BLaER1 (cell line): ENCODE measurements at regions not wholly inside any gene's neighbourhood (a gene's known extent, or its start where the extent isn't known, plus 50 kb on each side); places are given as distances from the start of the nearest gene placed in this dataset.
"Not testable (repeated sequence)": the region's sequence is repeated elsewhere in the genome, so short reads cannot be mapped to it uniquely, and the experiment has no call there.

Experiments used
- H3K27ac ChIP-seq: shearing (Covaris generic); formaldehyde crosslinking; 2 replicates; pipeline ENCODE4 v1.8.1; 2022
- H3K27me3 ChIP-seq: shearing (Covaris generic); formaldehyde crosslinking; 2 replicates; pipeline ENCODE4 v1.8.1; 2022
- H3K36me3 ChIP-seq: shearing (Covaris generic); formaldehyde crosslinking; 2 replicates; pipeline ENCODE4 v1.8.1; 2022
- H3K4me1 ChIP-seq: shearing (Covaris generic); formaldehyde crosslinking; 2 replicates; pipeline ENCODE4 v1.8.1; 2022
- H3K4me2 ChIP-seq: shearing (Covaris generic); formaldehyde crosslinking; 2 replicates; pipeline ENCODE4 v1.8.1; 2022
- H3K4me3 ChIP-seq: shearing (Covaris generic); formaldehyde crosslinking; 2 replicates; pipeline ENCODE4 v1.8.1; 2022
- H3K9ac ChIP-seq: shearing (Covaris generic); formaldehyde crosslinking; 2 replicates; pipeline ENCODE4 v1.8.1; 2022
- H3K9me3 ChIP-seq: shearing (Covaris generic); formaldehyde crosslinking; 2 replicates; pipeline ENCODE4 v1.8.1; 2022
- H4K20me1 ChIP-seq: shearing (Covaris generic); formaldehyde crosslinking; 2 replicates; pipeline ENCODE4 v1.8.1; 2022
- Cebpa-rat ChIP-seq: shearing (Covaris generic); IDR thresholded peaks from 2 replicates; pipeline ENCODE4 v1.8.1; 2022

DNA sequence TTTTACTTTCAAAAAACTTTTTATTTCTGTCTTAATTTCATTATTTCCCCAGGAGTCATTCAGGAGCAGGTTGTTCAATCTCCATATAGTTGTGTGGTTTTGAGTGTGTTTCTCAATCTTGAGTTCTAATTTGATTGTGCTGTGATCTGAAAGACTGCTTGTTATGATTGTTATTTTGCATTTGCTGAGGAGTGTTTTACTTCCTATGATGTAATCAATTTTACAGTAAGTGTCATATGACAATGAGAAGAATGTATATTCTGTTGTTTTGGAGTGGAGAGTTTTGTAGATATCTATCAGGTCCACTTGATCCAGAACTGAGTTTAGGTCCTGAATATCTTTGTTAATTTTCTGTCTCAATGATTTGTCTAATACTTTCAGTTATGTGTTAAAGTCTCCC, 706.9 kb upstream of the CTNND2 start:
- Histone ChIP-seq H3K4me2 (no peak overlapping the region), H3K4me3 (no peak overlapping the region), H3K4me1 (no peaks in the 10 kb centered on the region)

GRCh38 chr5:12607817-12608216, 703.6 kb upstream of the CTNND2 start:
- H3K4me1 ChIP-seq, H3K36me3 ChIP-seq, H3K27ac ChIP-seq, H4K20me1 ChIP-seq, H3K9ac ChIP-seq, H3K4me3 ChIP-seq, H3K27me3 ChIP-seq, H3K9me3 ChIP-seq, H3K4me2 ChIP-seq: not testable (repeated sequence)

More for the DNA sequence above, 706.9 kb upstream of the CTNND2 start:
- Histone ChIP-seq H4K20me1 (no peaks in the 10 kb centered on the region), H3K36me3 (no peaks in the 10 kb centered on the region), H3K9me3 (no peaks in the 10 kb centered on the region), H3K9ac (no peak overlapping the region), H3K27ac (no peak overlapping the region), H3K27me3 (no peaks in the 10 kb centered on the region)
- TF ChIP-seq Cebpa-rat = no peak

DNA sequence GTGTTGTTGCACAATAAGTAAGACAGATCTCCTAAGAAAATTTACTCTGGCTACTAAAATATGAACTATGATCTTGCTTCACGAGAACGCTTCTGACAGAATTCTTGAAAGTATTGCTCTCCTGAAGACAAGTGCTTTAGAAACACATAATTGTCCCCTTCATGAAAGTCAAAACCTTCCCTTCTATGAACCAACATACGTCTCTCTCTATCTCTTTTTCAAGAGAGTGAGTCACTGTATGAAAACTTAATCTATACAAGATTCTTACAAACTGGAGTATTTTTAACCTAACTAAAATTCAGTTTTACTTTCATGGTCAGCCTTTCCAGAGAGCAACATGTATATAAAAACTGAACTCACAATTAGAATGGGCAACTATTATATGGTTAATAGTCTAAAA, 688.0 kb upstream of the CTNND2 start:
- TF ChIP-seq Cebpa-rat = no peak
- no peak overlapping the region for H3K4me3 ChIP-seq
- H3K4me2 ChIP-seq = no peak overlapping the region

GRCh38 chr5:12586406-12586805, 682.2 kb upstream of the CTNND2 start:
- Histone ChIP-seq H3K4me1 (no peaks in the 10 kb centered on the region), H3K27ac (no peak overlapping the region)
- no peak for TF ChIP-seq Cebpa-rat

More for the DNA sequence above, 688.0 kb upstream of the CTNND2 start:
- H3K36me3 ChIP-seq = no peaks in the 10 kb centered on the region
- H3K27ac ChIP-seq = no peak overlapping the region
- H4K20me1 ChIP-seq = no peaks in the 10 kb centered on the region
- H3K9ac ChIP-seq = no peak overlapping the region
- H3K27me3 ChIP-seq = no peaks in the 10 kb centered on the region
- no peaks in the 10 kb centered on the region for H3K9me3 ChIP-seq
- H3K4me1 ChIP-seq = no peaks in the 10 kb centered on the region

DNA sequence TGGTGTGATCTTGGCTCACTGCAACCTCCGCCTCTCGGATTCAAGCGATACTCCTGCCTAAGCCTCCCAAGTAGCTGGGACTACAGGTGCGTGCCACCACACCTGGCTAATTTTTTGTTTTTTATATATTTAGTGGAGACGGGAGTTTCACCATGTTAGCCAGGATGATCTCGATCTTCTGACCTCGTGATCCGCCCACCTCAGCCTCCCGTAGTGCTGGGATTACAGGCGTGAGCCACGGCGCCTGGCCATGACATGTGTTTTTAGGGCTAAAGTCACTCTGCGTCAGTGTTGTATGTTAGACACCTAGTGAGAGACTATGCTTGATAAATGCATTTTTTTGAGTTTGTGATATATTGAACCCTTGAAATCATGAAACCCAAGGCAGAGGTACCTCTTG, 674.6 kb upstream of the CTNND2 start:
- not testable (repeated sequence) for H3K4me2 ChIP-seq, H3K9me3 ChIP-seq, H3K4me1 ChIP-seq, H3K36me3 ChIP-seq, H3K9ac ChIP-seq, H4K20me1 ChIP-seq, H3K4me3 ChIP-seq, H3K27me3 ChIP-seq, H3K27ac ChIP-seq

More at GRCh38 chr5:12586406-12586805, 682.2 kb upstream of the CTNND2 start:
- H3K4me3 ChIP-seq = no peak overlapping the region
- no peak overlapping the region for H3K4me2 ChIP-seq
- no peaks in the 10 kb centered on the region for H3K9me3 ChIP-seq
- H3K9ac ChIP-seq = no peak overlapping the region
- no peaks in the 10 kb centered on the region for H3K27me3 ChIP-seq
- H3K36me3 ChIP-seq = no peaks in the 10 kb centered on the region
- H4K20me1 ChIP-seq = no peaks in the 10 kb centered on the region

DNA sequence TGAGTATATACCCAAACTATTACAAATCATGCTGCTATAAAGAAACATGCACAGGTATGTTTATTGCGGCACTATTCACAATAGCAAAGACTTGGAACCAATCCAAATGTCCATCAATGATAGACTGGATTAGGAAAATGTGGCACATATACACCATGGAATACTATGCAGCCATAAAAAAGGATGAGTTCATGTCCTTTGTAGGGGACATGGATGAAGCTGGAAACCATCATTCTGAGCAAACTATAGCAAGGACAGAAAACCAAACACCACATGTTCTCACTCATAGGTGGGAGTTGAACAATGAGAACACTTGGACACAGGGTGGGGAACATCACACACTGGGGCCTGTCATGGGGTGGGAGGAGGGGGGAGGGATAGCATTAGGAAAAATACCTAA, 672.7 kb upstream of the CTNND2 start:
- not testable (repeated sequence) for H4K20me1 ChIP-seq, H3K9me3 ChIP-seq, H3K27me3 ChIP-seq, H3K27ac ChIP-seq, H3K36me3 ChIP-seq, H3K9ac ChIP-seq, H3K4me2 ChIP-seq, H3K4me3 ChIP-seq, H3K4me1 ChIP-seq

DNA sequence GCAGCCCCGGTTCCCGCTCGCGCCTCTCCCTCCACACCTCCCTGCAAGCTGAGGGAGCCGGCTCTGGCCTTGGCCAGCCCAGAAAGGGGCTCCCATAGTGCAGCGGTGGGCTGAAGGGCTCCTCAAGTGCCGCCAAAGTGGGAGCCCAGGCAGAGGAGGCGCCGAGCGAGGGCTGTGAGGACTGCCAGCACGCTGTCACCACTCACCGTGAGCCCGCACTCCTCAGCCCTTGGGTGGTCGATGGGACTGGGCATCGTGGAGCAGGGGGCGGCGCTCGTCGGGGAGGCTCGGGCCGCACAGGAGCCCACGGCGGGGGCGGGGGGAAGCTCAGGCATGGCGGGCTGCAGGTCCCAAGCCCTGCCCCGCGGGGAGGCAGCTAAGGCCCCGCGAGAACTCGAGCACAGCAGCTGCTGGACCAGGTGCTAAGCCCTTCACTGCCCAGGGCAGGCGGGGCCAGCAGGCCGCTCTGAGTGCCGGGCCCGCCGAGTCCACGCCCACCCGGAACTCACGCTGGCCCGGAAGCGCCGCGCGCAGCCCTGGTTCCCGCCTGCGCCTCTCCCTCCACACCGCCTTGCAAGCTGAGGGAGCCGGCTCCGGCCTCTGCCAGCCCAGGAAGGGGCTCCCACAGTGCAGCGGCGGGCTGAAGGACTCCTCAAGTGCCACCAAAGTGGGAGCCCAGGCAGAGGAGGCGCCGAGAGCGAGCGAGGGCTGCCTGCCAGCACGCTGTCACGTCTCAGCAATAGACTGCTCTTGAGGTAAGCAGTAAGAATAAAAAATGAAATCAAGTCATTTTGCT, 670.2 kb upstream of the CTNND2 start:
- H3K9ac ChIP-seq, H4K20me1 ChIP-seq, H3K27me3 ChIP-seq, H3K27ac ChIP-seq, H3K9me3 ChIP-seq, H3K4me3 ChIP-seq, H3K4me1 ChIP-seq, H3K36me3 ChIP-seq, H3K4me2 ChIP-seq: not testable (repeated sequence)

DNA sequence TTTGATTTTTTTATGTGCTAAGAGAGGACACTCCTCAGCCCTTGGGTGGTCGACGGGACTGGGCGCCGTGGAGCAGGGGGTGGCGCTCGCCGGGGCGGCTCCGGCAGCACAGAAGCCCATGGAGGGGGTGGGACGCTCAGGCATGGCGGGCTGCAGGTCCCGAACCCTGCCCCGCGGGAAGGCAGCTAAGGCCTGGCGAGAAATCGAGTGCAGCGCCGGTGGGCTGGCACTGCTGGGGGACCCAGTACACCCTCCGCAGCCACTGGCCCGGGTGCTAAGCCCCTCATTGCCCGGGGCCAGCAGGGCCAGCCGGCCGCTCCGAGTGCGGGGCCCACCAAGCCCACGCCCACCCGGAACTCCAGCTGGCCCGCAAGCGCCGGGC, 669.7 kb upstream of the CTNND2 start:
- H3K36me3 ChIP-seq, H3K9ac ChIP-seq, H3K4me3 ChIP-seq, H3K4me1 ChIP-seq, H3K27ac ChIP-seq, H4K20me1 ChIP-seq, H3K9me3 ChIP-seq, H3K4me2 ChIP-seq, H3K27me3 ChIP-seq: not testable (repeated sequence)

DNA sequence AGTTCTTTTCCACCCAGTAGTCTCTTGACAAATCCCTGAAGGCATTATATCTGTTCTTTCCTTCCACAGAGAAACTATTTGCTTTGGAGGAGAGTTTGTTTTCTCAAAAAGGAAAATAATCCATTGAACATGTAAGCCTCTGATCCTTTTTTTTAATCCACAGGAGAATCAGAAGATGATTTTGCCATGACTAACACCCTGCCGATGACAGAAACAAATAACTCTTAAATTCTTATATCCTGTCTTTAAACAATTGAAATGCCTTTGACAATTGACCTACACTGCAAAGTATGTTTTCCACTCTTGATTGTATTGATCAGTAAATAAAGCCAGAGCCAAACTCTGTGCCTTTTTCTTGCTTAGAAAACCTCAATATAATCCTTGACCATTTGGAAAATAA, 666.4 kb upstream of the CTNND2 start:
- H3K4me2 ChIP-seq = no peak overlapping the region
- H3K9ac ChIP-seq = no peak overlapping the region
- no peaks in the 10 kb centered on the region for H3K27me3 ChIP-seq
- H3K4me1 ChIP-seq = no peaks in the 10 kb centered on the region
- H4K20me1 ChIP-seq = no peaks in the 10 kb centered on the region
- no peak overlapping the region for H3K4me3 ChIP-seq
- peaks cover 8% of the 10 kb centered on the region for H3K9me3 ChIP-seq
- no peaks in the 10 kb centered on the region for H3K36me3 ChIP-seq
- TF ChIP-seq Cebpa-rat = no peak
- no peak overlapping the region for H3K27ac ChIP-seq

DNA sequence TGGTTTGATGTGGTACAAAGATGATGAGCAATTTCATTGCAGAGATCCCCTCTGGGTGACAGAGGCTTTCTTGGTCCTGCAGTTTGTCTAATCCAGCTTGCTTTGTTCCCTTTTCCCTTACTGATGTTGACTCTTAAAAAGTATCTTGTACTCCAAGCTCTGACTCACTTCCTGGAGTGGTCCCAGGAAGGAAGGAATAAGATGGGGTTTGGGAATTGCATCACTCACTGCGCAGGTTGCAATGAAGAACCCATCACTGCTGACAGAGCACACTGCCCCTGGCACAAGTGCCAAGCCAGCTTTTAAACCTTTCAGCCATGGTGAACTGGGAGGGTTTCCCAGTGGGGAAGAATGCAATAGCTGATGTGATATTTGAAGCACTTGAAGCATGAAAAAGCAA, 662.2 kb upstream of the CTNND2 start:
- H3K27ac ChIP-seq = no peak overlapping the region
- no peaks in the 10 kb centered on the region for H3K9me3 ChIP-seq
- H3K36me3 ChIP-seq = no peaks in the 10 kb centered on the region
- no peak overlapping the region for H3K4me2 ChIP-seq
- H3K27me3 ChIP-seq = no peaks in the 10 kb centered on the region
- no peak overlapping the region for H3K4me3 ChIP-seq
- no peaks in the 10 kb centered on the region for H4K20me1 ChIP-seq
- H3K4me1 ChIP-seq = no peaks in the 10 kb centered on the region
- H3K9ac ChIP-seq = no peak overlapping the region
- no peak for TF ChIP-seq Cebpa-rat

GRCh38 chr5:12557012-12557411, 652.8 kb upstream of the CTNND2 start:
- Histone ChIP-seq H3K27ac (no peak overlapping the region), H3K4me3 (no peak overlapping the region), H3K4me1 (no peaks in the 10 kb centered on the region), H3K36me3 (no peaks in the 10 kb centered on the region), H3K9ac (no peak overlapping the region), H3K9me3 (no peaks in the 10 kb centered on the region), H4K20me1 (no peaks in the 10 kb centered on the region), H3K4me2 (no peak overlapping the region), H3K27me3 (no peaks in the 10 kb centered on the region)
- TF ChIP-seq Cebpa-rat = no peak
